Bone marrow (tissue), 2 donors: ENCODE measurements at regions not wholly inside any gene's neighbourhood (a gene's known extent, or its start where the extent isn't known, plus 50 kb on each side); places are given as distances from the start of the nearest gene placed in this dataset.
"Not testable (repeated sequence)": the region's sequence is repeated elsewhere in the genome, so short reads cannot be mapped to it uniquely, and the experiment has no call there.

Source experiments
- DNase-seq, 2 donors: peaks; one replicate each; lab custom pipeline; 2025; lab: John Stamatoyannopoulos, UW

DNA sequence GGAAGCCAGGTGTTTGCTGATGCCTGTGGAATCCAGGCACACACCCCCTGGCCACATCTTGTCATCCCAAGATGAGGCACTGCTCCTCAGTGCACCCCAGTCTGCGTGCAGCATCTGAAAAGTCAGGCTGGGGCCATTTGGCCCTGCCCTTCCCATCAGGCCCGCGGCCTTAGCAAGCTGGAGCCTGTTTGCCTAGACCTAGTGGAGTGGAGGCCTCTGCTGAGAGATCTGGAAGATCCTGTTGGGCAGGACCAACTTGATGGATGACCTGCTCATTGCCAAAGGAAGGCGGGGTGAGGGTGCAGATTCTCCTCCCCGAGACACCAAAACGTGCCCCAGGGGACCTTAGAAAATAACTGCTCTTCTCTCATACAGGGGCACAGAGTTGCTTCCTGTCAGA is 220.2 kb downstream of the SHQ1 start:
- no peak for DNase-seq

DNA sequence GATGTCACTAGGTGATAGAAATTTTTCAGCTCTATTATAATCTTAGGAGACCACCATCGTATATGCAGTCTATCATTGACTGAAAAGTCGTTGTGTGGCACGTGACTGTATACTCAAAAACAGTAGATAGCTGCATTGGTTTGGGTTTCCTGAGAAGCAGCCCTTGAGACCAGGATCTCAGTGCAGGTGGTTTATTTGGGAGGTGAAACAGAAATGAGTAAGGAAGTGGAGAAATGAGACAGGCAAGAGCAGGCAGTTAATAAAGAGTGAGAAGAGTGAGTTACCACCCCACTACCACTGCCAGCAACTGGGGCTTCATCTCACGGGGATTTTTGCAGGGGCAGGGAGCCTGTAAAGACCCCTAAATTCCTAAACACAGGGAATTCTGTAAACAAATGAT is 221.0 kb downstream of the SHQ1 start:
- DNase-seq = no peak

DNA sequence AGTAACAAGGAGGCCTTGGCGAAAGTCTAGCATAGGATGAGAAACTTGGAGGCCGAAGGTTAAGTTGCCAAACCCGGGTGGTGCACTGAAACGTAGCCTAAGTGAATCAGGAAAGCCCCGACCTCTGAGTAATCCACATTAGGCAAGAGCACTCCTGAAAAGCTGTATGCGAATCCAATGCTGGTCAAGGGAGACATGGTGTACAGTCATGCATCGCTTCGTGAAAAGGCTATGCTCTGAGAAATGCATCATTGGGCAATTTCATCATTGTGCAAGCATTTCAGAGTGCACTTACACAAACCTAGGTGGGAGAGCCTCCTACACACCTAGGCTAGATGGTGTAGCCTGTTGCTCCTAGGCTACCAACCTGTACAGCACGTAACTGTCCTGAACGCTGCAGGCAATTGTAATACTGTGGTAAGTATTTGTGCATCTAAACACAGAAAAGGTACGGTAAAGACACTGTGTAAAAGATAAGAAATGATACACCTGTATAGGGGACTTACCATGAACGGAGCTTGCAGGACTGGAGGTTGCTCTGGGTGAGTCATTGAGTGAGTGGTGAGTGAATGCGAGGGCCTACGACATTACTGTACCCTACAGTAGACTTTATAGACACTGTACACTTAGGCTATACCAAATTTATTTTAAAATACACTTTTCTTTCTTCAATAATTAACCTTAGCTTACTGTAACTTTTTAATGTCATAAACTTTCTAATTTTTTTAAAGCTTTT is 222.5 kb downstream of the SHQ1 start:
- peak in 1 of 2 donors; percentile 7 for DNase-seq

DNA sequence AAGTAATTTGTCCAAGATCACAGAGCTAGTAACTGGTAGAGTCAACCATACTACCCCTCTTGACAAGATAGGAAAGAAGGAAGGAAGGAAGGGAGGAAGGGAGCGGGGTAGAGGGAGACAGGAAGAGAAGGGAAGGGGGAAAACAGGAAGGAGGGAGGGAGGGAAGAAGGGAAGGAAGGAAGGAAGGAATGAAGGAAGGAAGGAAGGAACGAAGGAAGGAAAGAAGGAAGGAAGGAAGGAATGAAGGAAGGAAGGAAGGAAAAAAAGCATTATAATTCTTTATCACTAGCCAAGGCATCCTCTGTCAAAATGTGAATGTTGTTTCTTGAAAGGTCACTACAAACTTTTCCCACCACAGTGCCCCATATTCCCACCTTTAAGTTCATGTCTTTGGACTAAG is 223.6 kb downstream of the SHQ1 start:
- no peak for DNase-seq

DNA sequence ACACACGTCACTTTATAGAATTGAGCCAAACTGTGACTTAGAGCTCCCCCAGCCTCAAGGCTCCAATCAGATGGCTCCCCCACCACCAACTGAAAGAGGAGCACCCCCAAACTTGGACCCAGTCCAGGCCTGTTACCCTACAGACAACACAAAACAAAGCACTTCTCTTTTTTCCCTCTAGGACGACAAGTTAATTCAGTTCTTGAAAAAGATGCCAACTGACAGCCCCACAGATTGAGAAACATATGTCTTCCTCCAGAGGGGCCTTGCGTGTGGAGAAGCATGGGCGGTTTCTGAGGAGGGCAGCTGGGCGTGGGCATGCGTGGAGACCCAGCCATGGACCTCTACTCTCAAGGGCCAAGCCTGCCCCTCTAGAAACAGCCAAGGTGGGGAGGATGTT is 229.5 kb downstream of the SHQ1 start:
- peak in 1 of 2 donors; percentile 95 for DNase-seq

DNA sequence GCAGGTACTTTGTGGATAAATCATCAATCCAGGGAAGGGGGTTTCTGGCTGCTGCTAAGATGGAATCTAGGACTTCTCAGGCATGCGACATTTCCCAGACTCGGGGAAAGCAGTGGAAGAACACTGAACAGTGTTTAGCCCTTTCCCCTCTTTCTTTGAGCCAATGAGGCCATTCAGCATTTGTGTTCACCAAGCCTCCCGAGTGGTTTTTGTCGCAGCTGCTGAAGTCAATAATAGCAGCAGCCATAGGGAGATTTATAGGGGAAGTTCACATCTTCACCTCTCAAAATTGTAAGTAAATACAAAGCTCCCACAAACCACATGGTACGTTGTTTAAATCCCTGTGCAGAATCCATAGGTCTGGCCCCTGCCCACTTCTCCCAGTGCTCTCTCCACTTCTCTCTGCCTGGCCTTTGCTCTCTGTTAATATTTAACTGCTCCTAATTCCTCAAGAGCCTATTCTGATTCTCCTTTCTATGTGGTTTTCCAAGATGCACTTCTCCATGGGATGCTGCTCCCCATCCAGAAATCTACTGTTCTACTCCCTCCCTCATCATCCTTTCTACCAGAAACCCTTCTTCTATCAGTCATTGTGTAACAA is 230.7 kb downstream of the SHQ1 start:
- peak in 1 of 2 donors; percentile 20 for DNase-seq

DNA sequence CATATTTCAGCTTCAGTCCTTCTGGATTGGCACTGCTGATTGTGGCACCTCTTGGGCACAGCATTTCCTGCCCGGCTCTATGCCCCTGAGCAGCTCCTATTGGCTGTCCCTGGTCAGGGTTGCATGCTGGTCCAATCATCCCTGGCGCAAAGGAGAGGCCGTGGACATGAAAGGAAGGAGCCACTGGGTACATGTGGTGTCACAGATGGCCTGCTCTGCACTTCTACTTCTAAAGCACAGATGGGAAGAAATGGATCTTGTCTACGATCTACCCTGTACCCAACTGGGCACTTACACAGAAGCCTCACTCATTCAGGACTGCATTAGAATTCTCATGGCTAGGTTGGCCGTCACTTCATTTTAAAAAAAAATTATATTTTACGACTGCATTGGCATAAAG is 232.5 kb downstream of the SHQ1 start:
- no peak for DNase-seq

DNA sequence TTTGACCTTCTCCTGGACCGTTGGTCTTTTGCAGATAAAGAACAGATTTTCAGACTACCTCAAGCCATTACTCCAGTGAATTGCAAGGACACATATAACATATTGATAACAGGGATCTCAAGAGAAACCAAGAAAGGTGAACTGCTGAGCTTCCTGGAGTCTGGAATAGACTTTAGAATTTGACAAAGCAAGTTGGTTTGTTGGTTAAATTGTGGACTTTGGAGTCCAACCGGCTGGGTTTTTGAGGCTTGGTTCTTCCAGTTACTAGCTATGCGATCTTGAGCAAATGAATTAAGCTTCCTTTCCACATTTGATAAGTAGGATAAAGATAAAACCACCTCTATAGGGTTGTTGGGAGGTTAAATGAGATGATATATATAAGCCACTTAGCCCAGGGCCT is 233.1 kb downstream of the SHQ1 start:
- DNase-seq = no peak

DNA sequence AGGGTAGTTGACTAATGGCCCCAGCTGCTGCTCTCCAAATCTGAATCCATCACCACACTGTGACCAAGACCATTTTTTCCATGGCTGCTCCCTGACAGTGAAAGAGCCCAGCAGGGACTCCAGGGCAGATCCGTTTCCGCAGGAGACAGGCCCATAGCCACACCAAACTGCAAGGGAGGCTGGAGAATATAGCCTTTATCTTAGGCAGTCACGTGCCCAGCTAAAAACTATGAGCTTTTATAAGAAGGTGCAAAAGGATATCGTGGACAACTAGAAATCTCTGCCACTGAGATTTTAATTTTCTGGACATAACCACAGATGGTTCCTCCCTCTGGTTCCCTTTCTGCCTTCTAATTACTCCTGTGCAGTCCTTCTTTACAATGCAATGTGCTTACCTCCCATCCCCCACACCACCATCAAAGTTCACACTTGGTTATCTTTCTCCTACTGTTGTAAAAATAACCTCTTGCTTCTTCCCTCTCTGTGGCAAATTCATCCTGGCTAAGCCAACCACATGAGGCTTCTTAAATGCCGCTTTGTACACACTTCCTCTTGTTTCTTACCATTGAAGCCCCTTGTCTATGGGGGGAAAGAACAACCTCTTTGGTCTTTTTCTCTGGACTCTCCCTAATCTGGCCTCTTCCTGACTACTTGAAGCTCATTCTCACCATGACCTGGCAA is 233.7 kb downstream of the SHQ1 start:
- peak in 1 of 2 donors; percentile 28 for DNase-seq

DNA sequence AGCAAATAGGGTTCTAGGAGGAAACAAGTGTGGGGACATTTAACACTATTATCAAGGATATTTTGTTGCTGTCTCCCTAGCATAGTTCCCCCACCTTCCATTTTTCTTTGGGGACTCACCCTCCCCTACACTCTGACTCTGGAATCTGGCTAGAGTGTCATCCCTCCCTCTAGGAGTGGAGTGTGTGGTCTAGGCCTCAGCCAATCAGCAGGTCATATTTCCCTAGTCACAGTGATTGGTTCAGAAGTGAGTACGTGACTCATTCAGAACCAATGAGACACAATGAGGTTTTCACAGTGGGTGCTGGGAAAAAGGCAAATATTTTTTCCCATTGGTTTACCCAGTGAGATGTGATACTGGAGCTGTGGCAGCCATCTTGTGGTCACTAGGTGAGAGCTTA is 234.4 kb downstream of the SHQ1 start:
- DNase-seq = no peak

DNA sequence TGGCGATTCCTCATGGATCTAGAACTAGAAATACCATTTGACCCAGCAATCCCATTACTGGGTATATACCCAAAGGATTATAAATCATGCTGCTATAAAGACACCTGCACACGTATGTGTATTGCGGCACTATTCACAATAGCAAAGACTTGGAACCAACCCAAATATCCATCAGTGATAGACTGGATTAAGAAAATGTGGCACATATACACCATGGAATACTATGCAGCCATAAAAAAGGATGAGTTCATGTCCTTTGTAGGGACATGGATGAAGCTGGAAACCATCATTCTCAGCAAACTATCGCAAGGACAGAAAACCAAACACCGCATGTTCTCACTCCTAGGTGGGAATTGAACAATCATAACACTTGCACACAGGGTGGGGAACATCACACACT is 239.1 kb downstream of the SHQ1 start:
- DNase-seq = not testable (repeated sequence)

DNA sequence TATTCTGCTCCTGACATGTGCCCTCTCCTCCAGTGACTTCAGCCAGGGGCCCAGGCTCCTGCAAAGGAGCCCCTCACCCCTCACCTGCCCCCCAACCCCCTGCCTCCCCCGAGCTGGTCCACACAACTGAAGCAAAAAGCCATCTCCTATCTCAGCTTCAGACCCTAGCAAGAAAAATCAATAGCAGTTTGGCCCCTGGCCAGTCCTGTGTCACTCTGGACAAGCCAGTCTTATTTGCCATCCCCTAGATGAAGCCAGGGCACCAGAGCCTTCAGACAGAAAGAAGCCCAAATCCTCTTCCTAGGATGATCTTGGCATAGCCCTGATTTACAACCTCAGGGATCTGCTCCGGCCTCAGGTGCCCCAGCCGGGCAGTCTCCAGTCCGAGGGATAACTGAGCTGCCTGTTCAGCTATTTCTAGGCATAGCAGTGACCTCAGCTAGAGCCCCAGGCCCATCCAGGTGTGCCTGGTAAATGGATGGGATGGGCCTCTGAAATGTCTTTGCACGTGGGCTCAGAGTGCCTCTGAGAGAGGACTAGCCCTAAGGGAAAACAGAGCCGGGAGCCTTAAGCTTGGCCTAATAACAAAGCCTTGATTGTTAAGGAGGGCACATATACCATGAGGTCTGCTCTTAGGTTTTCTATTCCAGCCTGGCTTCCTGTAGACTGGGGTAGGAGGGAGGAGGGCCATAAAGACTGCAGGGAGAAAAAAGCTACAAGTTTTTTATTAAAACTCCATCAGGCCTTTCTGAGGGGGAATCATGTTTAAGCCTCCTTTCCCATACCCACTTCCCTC is 242.0 kb downstream of the SHQ1 start:
- DNase-seq = no peak

DNA sequence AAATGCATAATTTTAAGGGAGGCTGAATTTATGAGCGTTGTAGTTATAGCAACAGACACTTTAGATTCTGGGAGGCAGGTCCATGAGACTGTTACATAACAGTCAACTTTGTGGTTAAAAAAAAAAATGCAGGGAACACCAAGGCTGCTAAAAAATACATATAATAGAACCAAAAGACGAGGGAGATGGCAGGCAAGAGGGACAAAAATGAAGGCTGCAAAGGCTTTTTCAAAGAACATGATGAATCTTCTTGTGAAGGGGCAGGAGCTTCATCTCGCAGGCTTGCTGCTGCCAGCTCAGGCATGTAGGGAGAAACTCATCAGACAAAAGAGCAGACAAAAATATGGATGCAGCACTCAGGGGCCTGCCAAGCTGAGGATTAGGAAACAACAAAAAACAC is 243.9 kb downstream of the SHQ1 start:
- no peak for DNase-seq

DNA sequence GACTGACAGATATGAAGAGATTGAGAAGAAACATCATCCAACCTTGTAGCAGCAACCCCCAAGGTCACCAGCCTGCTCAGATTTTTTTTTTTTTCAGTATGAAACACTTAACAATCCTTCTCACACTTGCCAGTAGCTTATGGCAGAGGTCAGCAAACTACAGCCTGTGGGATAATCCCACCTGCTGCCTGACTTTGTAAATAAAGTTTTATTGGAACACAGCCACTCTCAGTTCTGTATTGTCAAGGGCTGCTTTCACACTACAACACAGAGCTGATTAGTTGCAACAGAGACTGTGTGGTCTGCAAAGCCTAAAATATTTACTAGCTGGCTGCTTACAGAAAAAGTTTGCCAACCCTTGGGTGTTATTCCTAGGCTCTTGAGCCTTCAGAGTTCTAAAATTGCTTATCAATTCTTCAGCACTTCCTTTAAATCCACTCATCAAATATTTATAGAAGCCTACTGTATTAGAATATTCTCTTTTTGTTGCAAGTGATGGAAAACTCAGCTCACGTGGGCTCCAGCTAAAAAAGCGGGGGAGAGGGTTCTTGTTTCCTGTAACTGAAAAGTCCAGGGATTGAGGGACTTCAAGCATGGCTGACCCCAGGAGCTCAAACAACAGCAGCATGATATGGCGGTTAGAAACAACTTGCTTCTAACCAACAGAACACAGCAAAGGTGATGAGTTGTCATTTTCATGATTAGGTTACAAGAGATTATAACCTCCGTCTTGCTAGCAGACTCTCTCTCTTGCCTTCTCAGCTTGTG is 246.1 kb downstream of the SHQ1 start:
- DNase-seq = no peak

DNA sequence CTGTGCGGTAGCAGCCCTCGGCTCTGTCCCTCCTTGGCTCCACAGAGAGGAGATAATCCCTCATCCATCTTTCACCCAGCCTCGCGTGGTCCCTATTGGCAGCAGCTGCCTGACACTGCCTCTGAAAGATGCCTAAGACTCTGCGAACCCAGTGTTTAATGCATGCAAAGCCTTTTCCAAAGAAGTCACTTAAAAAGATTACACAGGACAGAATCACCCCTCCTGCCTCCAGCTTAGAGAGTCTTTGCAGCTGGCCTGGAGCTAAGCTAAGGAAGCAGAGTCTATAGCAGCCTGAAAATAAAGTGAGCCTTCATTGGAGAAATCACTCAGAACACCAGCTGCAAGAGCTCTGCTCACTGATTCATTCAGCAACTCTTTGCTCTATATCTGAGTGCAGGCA is 247.2 kb downstream of the SHQ1 start:
- no peak for DNase-seq

DNA sequence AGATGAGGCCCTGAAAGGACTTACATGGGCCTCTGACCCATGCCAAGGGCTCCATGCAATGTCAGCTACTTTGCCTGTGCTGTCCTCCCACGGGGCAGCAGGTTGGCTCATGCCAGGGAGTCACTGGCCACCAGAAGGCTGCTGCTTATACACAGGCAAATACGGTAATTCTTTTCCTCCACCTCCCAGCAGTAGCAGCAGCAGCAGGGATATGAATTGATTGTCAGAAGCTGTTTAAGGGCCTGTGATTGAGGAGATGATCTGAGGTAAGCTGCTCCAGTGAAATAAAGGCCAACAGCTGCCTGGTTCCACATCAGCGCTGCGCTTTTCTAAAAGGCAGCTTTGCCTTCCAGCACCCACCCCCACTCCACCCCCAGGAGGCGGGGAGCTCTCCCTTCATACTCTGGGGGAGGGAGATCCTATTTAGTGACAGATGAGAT is 250.5 kb downstream of the SHQ1 start:
- DNase-seq = no peak

DNA sequence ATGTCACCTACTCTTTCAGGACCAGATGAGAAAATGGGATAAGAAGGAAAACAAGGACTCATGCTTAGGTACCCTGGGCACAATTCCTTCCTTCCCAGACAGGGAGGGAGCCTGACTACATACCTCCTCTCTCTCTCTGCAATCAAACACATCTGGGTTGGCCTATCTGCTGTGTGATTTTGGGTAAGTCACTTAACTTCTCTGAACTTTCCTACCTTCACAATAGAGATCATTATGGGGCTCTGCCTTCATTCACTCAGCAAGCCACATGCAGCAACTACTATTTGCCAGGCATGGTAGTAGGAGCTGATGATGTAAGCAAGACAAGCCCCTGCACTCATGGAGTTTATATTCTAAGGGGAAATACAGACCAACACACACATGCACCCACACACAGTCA is 251.2 kb downstream of the SHQ1 start:
- no peak for DNase-seq

DNA sequence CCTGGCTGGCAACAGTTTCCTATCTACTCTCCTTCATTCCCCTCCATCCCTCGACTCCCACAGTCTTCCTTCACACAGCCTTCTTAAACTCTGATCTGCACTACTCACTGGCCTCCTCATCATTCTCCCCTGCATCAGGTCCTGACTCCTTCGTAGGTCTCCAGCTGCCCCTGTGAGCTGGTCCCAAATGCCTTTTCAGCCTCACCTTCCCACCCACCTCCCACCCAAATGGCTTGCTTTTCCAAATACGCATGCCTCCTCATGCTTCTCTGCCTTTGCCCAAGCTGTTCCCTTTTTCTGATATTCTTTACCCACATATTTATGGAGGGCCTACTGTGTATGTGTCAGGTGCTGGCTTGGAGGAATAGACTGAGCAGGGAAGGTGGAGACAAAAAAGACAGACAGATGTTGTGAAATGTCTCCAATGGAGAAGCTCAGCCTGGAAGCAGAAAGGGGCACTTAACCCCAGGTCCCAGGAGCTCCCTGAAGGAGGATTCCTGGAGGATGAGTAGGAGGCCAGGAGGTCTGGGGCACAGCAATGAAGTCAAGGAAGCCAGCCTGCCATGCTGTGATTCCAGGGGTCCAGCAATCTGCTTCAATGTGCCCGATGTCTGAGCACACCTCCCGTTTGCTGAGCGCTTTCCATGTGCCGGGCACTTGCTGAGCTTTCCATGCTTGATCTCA is 252.2 kb downstream of the SHQ1 start:
- no peak for DNase-seq

DNA sequence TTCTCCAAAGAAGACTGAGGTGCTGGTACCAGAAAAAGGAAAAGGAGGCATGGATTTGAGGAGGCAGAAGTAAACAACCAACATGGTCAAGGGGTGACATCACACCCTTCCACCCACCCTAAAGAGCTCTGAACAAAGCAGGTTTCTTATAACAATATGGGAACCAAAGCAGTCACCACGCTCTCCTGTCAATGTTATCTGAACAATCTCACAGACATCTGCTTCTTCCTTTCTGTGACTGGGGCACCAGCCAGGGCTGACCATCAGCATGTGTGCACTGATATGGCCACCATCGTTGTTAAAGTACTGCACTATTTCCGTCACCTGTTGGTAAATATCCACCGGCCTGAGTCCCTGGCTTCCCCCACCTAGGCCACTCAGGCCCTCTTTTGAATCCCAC is 252.9 kb downstream of the SHQ1 start:
- no peak for DNase-seq

DNA sequence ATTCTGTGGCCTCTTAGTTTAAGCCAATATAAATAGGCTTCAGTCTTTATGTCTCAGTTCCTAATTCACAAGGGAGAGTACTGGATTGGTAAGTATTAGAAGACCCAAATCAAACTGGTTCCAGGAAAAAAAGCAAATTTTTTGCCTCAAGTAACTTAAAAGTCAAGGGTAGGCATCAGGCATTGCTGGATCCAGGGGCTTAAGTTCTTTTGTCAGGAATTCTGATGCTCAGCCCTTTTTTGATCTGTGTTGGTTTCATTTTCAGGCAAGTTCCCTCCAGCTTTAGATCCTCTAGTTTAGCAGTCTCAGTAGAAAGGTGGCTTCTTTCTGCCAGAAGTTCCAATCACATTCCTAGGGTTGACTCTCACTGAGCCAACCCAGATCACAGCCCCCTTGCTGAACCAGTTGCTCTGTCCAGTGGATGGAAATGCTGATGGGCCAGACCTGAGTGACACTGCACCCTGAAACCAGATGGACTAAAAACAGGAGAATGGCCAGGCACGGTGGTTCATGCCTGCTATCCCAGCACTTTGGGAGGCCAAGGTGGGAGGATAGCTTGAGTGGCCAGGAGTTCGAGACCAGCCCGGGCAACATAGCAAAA is 253.5 kb downstream of the SHQ1 start:
- no peak for DNase-seq

DNA sequence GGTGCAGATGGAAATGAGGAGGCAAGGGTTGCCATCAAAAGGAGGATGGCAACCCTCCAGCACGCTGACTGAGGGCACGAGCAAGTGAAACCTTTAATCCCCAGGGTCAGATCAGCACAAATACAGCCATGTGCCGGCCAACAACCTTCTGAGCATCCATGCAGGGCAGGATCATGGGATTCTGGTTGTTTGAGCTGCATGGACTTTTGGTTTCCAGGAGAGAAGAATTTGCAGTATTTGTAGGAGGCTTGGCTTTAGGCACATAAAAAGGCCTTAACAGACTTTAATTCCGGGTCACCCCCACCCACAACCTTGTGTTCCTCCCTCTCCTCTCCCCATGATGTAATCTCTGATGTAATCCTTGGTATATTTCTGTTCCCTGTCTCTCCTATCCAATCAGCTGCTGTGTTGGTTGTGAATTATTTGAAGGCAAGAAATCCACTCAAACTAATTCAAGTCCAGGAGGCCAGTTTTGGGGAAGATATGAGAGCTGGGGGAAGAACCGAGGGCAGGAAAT is 254.3 kb downstream of the SHQ1 start:
- DNase-seq = no peak
